Spleen (tissue), 7 donors: ENCODE measurements at regions not wholly inside any gene's neighbourhood (a gene's known extent, or its start where the extent isn't known, plus 50 kb on each side); places are given as distances from the start of the nearest gene placed in this dataset.

ENCODE experiments used
- CTCF ChIP-seq, 11 experiments: fragments of 200-600 bp in 7 of 11; fragments of 450-650 bp in 4 of 11; sonication (generic) in 4 of 11; IDR thresholded peaks in 8 of 11; conservative IDR thresholded peaks in 3 of 11; 1 replicate in 7 of 11; 2 replicates in 4 of 11; pipeline versions ENCODE4 v1.4.0 to v1.8.0; 2016 to 2021; ENCODE audit warnings: antibody characterized with exemption in 11 of 11, inconsistent platforms in 4 of 11, mild to moderate bottlenecking in 1 of 11
- POLR2A ChIP-seq, 3 donors: fragments of 450-650 bp; IDR thresholded peaks; one replicate each; pipeline ENCODE4 v1.5.1; 2017; ENCODE audit warnings: antibody characterized with exemption in 3 of 3, mild to moderate bottlenecking in 1 of 3
- donor health status: DM: no; HTN: no; CAD: no; lungs with moderate emphysema.
- donor health status: DM: no; HTN: no; CAD: no.
- donor health status: DM: no; HTN: no; CAD: no.

GRCh38 chr2:30361751-30362394 is 85.2 kb upstream of the LCLAT1 start:
- TF ChIP-seq POLR2A (IDR thresholded peaks at IDR 0.05) (no peak), CTCF (IDR thresholded peaks at IDR 0.05 in 8 of 11, conservative IDR thresholded peaks at IDR 0.05 in 3 of 11) (no peak)
